Trophoblast cell (in vitro differentiated cells and primary cell): ENCODE measurements at regions not wholly inside any gene's neighbourhood (a gene's known extent, or its start where the extent isn't known, plus 50 kb on each side); places are given as distances from the start of the nearest gene placed in this dataset.

Experiments
- DNase-seq, 2 donors: peaks; one replicate each; pipeline ENCODE4 v3.0.0-alpha.2; 2016
- H2AFZ ChIP-seq: 2 replicates; pipeline ENCODE4 v1.6.1; 2013; ENCODE audit warnings: low read length, moderate library complexity, mild to moderate bottlenecking; ENCODE audit not compliant: insufficient read depth, poor library complexity
- H2AK5ac ChIP-seq: 2 replicates; pipeline ENCODE4 v1.6.1; 2013; ENCODE audit warnings: mild to moderate bottlenecking, low read length
- H2BK120ac ChIP-seq: 2 replicates; pipeline ENCODE4 v1.6.1; 2013; ENCODE audit warnings: low read length, mild to moderate bottlenecking, moderate library complexity; ENCODE audit not compliant: insufficient read depth, poor library complexity
- H2BK12ac ChIP-seq: 2 replicates; pipeline ENCODE4 v1.6.1; 2013; ENCODE audit warnings: mild to moderate bottlenecking, low read length, moderate library complexity
- H2BK5ac ChIP-seq: 2 replicates; pipeline ENCODE4 v1.6.1; 2013; ENCODE audit warnings: low read length, low read depth, moderate library complexity, mild to moderate bottlenecking; ENCODE audit not compliant: poor library complexity
- H3K14ac ChIP-seq: 2 replicates; pipeline ENCODE4 v1.6.1; 2013; ENCODE audit warnings: mild to moderate bottlenecking, low read length
- H3K18ac ChIP-seq: 2 replicates; pipeline ENCODE4 v1.6.1; 2013; ENCODE audit warnings: mild to moderate bottlenecking, low read length
- H3K23ac ChIP-seq: 2 replicates; pipeline ENCODE4 v1.6.1; 2013; ENCODE audit warnings: low read length
- H3K27ac ChIP-seq: 2 replicates; pipeline ENCODE4 v1.5.1; 2013; ENCODE audit warnings: low read depth, mild to moderate bottlenecking, inconsistent platforms, low read length, moderate library complexity
- H3K27me3 ChIP-seq: 2 replicates; pipeline ENCODE4 v1.6.1; 2013; ENCODE audit warnings: inconsistent platforms, mild to moderate bottlenecking, low read length, moderate library complexity; ENCODE audit not compliant: insufficient read depth
- H3K36me3 ChIP-seq, 2 experiments: 1 replicate in 1 of 2; 2 replicates in 1 of 2; pipeline ENCODE4 v1.6.1; 2013; ENCODE audit warnings: low read length in 2 of 2, mild to moderate bottlenecking in 2 of 2, moderate library complexity in 1 of 2; ENCODE audit not compliant: insufficient read depth in 2 of 2, control insufficient read depth in 1 of 2
- H3K4ac ChIP-seq: 2 replicates; pipeline ENCODE4 v1.6.1; 2013; ENCODE audit warnings: low read depth, mild to moderate bottlenecking, low read length, moderate library complexity
- H3K4me1 ChIP-seq, 2 experiments: 1 replicate in 1 of 2; 2 replicates in 1 of 2; pipeline ENCODE4 v1.6.1; 2013; ENCODE audit warnings: low read length in 2 of 2, mild to moderate bottlenecking in 2 of 2, moderate library complexity in 1 of 2; ENCODE audit not compliant: insufficient read depth in 2 of 2, control insufficient read depth in 1 of 2
- H3K4me2 ChIP-seq: 2 replicates; pipeline ENCODE4 v1.6.1; 2013; ENCODE audit warnings: inconsistent platforms, mild to moderate bottlenecking, low read length, moderate library complexity
- H3K4me3 ChIP-seq: 2 replicates; pipeline ENCODE4 v1.5.1; 2013; ENCODE audit warnings: mild to moderate bottlenecking, low read depth, low read length, inconsistent platforms
- H3K79me1 ChIP-seq: one replicate; pipeline ENCODE4 v1.6.1; 2013; ENCODE audit warnings: low read length
- H3K79me2 ChIP-seq: 2 replicates; pipeline ENCODE4 v1.6.1; 2013; ENCODE audit warnings: low read length, mild to moderate bottlenecking; ENCODE audit not compliant: control insufficient read depth, insufficient read depth, poor library complexity
- H3K9ac ChIP-seq: 2 replicates; pipeline ENCODE4 v1.6.1; 2013; ENCODE audit warnings: mild to moderate bottlenecking, low read length
- H3K9me3 ChIP-seq: 2 replicates; pipeline ENCODE4 v1.6.1; 2013; ENCODE audit warnings: low read depth, mild to moderate bottlenecking, control low read depth, inconsistent platforms, low read length; ENCODE audit not compliant: insufficient read depth
- H4K12ac ChIP-seq: 2 replicates; pipeline ENCODE4 v1.6.1; 2013; ENCODE audit warnings: low read depth, mild to moderate bottlenecking, low read length, moderate library complexity
- H4K8ac ChIP-seq: 2 replicates; pipeline ENCODE4 v1.6.1; 2013; ENCODE audit warnings: low read depth, mild to moderate bottlenecking, low read length, moderate library complexity
- H4K91ac ChIP-seq: one replicate; pipeline ENCODE4 v1.6.1; 2013; ENCODE audit warnings: low read depth, mild to moderate bottlenecking, low read length, moderate library complexity
- WGBS: extraction: QIAGEN DNeasy Blood & Tissue Kit; methylation state at CpG from one replicate; pipeline ENCODE4 v1.1.7; 2013; ENCODE audit warnings: missing lambda C conversion rate; ENCODE audit not compliant: insufficient read length, insufficient coverage; ENCODE audit errors: extremely low coverage; 5-methylcytosine and 5-hydroxymethylcytosine counted together

GRCh38 chr5:2012885-2013284 lies 130.2 kb upstream of the IRX4 start:
- no CpG with 5 or more reads among the region's 8 CpGs for WGBS
- H3K27ac ChIP-seq = no peak overlapping the region
- H3K23ac ChIP-seq = no peak overlapping the region
- no peak overlapping the region for H3K4me2 ChIP-seq
- no peak overlapping the region for H3K4ac ChIP-seq
- H2BK5ac ChIP-seq = no peak overlapping the region
- no peak overlapping the region for H2AK5ac ChIP-seq
- H3K79me2 ChIP-seq = no peaks in the 10 kb centered on the region
- H3K27me3 ChIP-seq = no peaks in the 10 kb centered on the region
- H3K9ac ChIP-seq = no peak overlapping the region
- H3K9me3 ChIP-seq = no peaks in the 10 kb centered on the region
- no peak overlapping the region for H2AFZ ChIP-seq
- no peak overlapping the region for H3K14ac ChIP-seq
- H4K91ac ChIP-seq = no peak overlapping the region
- H3K79me1 ChIP-seq = no peaks in the 10 kb centered on the region
- no peak overlapping the region for H3K4me3 ChIP-seq
- DNase-seq = no peak
- H3K36me3 ChIP-seq = no peaks in the 10 kb centered on the region
- H2BK12ac ChIP-seq = no peak overlapping the region
- no peaks in the 10 kb centered on the region for H3K4me1 ChIP-seq
- no peak overlapping the region for H3K18ac ChIP-seq
- H2BK120ac ChIP-seq = no peak overlapping the region
- H4K12ac ChIP-seq = no peak overlapping the region
- no peak overlapping the region for H4K8ac ChIP-seq

DNA sequence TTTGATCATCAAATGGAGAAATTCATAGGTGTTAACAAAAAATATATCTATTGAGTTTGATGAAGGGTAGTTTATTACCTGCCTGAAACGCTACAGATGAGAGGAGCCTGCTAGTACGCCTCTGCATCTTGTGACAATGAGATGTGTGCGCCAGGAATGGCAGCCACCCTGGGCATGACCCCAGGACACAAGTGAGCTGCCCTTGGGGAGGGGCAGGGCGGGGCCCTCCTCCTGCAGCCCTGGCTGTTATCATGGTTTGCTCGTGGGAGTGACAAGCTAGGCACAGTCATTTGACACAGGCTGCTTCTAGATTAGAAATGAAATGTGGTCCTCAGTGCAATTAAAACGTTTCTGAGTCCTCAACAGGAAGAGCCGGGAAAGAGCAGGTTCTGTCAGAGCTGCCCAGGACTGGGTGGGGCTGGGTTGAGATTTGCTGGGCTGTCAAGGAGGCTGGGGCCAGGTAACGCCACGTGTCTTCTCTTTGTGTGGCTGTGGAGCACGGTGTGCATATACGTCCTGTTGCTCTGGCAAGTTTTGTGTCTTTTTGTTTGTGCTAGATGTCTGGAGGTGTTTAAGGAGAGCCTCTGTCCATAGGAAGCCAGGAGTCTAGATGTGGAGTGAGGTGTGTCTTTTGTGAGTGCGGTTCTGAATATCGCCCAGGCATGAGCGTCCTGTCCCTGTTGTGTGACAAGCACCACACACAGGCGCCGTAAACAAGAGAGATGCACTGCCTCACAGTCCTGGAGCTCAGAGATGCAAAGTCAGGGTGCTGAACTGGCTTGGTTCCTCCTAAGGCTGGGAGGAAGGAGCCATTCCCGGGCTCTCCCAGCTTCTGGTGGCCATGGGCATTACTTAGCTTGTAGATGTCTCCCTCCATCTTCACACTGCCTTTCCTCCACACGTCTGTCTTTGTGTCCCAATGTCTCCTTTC lies 129.0 kb upstream of the IRX4 start:
- Histone ChIP-seq H4K12ac (no peak overlapping the region), H2BK12ac (no peak overlapping the region), H3K79me2 (no peaks in the 10 kb centered on the region), H3K14ac (no peak overlapping the region), H3K4me3 (peak overlapping the region; percentile 20), H3K36me3 (no peaks in the 10 kb centered on the region), H3K9ac (no peak overlapping the region), H2AFZ (no peak overlapping the region), H2AK5ac (no peak overlapping the region), H2BK120ac (no peak overlapping the region), H3K79me1 (no peaks in the 10 kb centered on the region), H4K91ac (no peak overlapping the region), H3K4ac (no peak overlapping the region), H3K4me2 (no peak overlapping the region), H3K4me1 (no peaks in the 10 kb centered on the region), H2BK5ac (no peak overlapping the region), H3K18ac (no peak overlapping the region), H4K8ac (no peak overlapping the region), H3K9me3 (no peaks in the 10 kb centered on the region), H3K27me3 (no peaks in the 10 kb centered on the region), H3K23ac (no peak overlapping the region), H3K27ac (no peak overlapping the region)
- DNase-seq = no peak
- no CpG with 5 or more reads among the region's 18 CpGs for WGBS

DNA sequence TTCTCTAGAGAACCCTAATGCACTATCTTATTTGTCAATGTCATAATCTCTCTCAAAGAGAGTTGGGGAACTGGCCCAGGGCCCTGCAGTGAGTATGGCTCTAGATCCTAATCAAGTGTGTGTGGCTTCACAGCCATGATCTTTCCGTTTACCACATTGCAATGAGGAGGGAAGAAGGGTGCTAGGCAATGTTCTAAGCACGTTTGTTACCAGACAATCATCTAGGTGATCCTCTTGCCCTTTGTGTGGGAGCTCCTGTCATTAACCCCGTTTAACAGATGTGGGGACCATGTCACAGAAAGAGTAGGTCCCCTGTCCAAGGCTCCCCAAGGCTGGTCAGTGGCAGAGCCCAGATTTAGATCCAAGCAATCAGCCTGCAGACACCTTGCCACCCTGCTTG lies 128.2 kb upstream of the IRX4 start:
- H4K91ac ChIP-seq = no peak overlapping the region
- H3K4ac ChIP-seq = no peak overlapping the region
- no peaks in the 10 kb centered on the region for H3K79me2 ChIP-seq
- no CpG with 5 or more reads among the region's 3 CpGs for WGBS
- no peak overlapping the region for H3K9ac ChIP-seq
- no peak overlapping the region for H4K8ac ChIP-seq
- no peak overlapping the region for H3K18ac ChIP-seq
- no peaks in the 10 kb centered on the region for H3K9me3 ChIP-seq
- H3K14ac ChIP-seq = no peak overlapping the region
- H2BK12ac ChIP-seq = no peak overlapping the region
- H4K12ac ChIP-seq = no peak overlapping the region
- no peaks in the 10 kb centered on the region for H3K4me1 ChIP-seq
- H2BK5ac ChIP-seq = no peak overlapping the region
- no peak for DNase-seq
- peak overlapping the region; percentile 10 for H3K23ac ChIP-seq
- H3K79me1 ChIP-seq = no peaks in the 10 kb centered on the region
- H3K27ac ChIP-seq = no peak overlapping the region
- no peaks in the 10 kb centered on the region for H3K36me3 ChIP-seq
- H2AK5ac ChIP-seq = no peak overlapping the region
- H3K4me2 ChIP-seq = no peak overlapping the region
- no peak overlapping the region for H2AFZ ChIP-seq
- H2BK120ac ChIP-seq = no peak overlapping the region
- H3K4me3 ChIP-seq = no peak overlapping the region
- H3K27me3 ChIP-seq = no peaks in the 10 kb centered on the region

DNA sequence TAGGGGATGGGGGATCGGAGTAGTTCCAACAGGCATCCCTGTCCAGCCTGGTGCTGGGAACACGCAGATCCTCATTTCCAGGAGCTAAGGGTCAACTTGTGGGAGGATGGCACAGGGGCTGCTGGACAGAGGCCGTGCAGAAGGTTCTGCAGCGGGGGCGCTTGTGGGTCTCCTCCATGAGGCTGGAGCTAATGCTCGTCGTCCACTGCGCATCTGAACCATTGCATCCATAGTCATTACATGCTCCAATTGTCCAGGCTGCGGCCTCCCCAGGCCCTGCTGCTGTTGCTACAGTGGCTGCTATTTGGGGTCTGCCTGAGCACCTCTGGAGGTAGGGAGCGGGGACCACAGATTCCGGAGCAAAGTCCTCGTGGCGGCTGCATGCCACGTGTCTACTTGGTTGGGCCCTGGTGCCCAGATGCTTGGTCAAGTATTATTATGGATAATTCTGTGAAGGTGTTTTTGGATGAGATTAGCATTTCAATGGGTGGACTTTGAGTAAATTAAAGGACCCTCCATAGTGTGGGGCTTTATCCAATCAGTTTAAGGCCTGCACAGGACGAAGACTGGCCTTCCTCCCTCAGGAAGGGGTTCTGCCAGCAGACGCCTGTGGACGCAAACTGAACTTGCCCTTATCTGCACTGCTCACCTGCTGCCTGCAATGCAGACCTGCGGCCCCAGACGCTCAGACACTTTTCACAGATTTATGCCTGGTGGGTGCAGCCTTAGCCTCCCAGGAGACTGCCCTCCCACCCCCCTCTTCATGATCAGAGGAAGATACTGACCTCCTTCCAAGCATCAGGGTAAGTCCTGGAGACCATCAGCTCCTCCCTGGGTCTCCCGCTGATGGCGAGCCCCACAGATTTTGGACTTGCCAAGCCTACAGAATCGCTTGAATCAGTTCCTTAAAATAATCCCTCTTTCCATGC lies 127.5 kb upstream of the IRX4 start:
- no CpG with 5 or more reads among the region's 22 CpGs for WGBS
- Histone ChIP-seq H2BK12ac (no peak overlapping the region), H3K79me1 (no peaks in the 10 kb centered on the region), H2BK5ac (no peak overlapping the region), H3K4ac (no peak overlapping the region), H3K27ac (no peak overlapping the region), H2AK5ac (no peak overlapping the region), H3K27me3 (no peaks in the 10 kb centered on the region), H3K4me3 (peak overlapping the region; percentile 40), H3K4me2 (no peak overlapping the region), H3K79me2 (no peaks in the 10 kb centered on the region), H2AFZ (no peak overlapping the region), H3K18ac (no peak overlapping the region), H3K4me1 (no peaks in the 10 kb centered on the region), H4K91ac (no peak overlapping the region), H3K36me3 (no peaks in the 10 kb centered on the region), H3K9ac (no peak overlapping the region), H2BK120ac (no peak overlapping the region), H3K23ac (no peak overlapping the region), H3K14ac (no peak overlapping the region), H4K8ac (no peak overlapping the region), H3K9me3 (no peaks in the 10 kb centered on the region), H4K12ac (no peak overlapping the region)
- no peak for DNase-seq
